Stomach (tissue), 4 donors: ENCODE measurements at regions not wholly inside any gene's neighbourhood (a gene's known extent, or its start where the extent isn't known, plus 50 kb on each side); places are given as distances from the start of the nearest gene placed in this dataset.

Experiments
- POLR2A ChIP-seq, 4 donors: fragments of 450-650 bp; IDR thresholded peaks; one replicate each; pipeline ENCODE4 v1.6.1; 2016; ENCODE audit warnings: antibody characterized with exemption in 4 of 4, control low read depth in 2 of 4, mild to moderate bottlenecking in 1 of 4, moderate library complexity in 1 of 4
- POLR2AphosphoS5 ChIP-seq, 3 donors: sonication (generic); formaldehyde crosslinking; IDR thresholded peaks; one replicate each; pipeline ENCODE4 v1.6.1; 2016; ENCODE audit warnings: antibody characterized with exemption in 3 of 3
- TF ChIP-seq, protein P1 (sequence below), 7 experiments: fragments of 450-650 bp in 4 of 7; fragments of 200-600 bp in 3 of 7; sonication (generic) in 3 of 7; IDR thresholded peaks; one replicate each; pipeline ENCODE4 v1.5.1; 2016 to 2019; ENCODE audit warnings: antibody characterized with exemption in 7 of 7, control low read depth in 2 of 7, mild to moderate bottlenecking in 1 of 7

DNA sequence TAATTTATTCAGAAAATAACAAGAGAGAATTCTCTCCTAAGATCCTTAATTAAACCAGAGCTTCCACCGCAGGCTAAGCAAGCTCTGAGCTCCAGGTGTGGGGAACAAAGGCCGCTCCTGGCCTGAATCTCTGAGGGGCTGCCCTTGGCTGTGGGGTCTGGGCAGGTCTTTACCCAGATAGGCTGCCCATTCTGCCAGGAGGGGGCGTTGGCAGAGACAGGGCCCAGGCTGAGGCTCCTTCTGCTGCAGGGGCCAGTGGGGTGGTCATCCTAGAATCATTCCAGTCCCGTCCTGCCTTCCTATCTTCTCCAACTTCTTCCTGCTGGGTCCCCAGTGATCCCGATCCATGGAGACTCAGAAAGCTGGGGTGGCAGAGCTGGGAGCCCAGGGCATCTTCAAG, 82.9 kb upstream of the POU3F1 start:
- TF ChIP-seq, protein P1, sequence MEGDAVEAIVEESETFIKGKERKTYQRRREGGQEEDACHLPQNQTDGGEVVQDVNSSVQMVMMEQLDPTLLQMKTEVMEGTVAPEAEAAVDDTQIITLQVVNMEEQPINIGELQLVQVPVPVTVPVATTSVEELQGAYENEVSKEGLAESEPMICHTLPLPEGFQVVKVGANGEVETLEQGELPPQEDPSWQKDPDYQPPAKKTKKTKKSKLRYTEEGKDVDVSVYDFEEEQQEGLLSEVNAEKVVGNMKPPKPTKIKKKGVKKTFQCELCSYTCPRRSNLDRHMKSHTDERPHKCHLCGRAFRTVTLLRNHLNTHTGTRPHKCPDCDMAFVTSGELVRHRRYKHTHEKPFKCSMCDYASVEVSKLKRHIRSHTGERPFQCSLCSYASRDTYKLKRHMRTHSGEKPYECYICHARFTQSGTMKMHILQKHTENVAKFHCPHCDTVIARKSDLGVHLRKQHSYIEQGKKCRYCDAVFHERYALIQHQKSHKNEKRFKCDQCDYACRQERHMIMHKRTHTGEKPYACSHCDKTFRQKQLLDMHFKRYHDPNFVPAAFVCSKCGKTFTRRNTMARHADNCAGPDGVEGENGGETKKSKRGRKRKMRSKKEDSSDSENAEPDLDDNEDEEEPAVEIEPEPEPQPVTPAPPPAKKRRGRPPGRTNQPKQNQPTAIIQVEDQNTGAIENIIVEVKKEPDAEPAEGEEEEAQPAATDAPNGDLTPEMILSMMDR (IDR thresholded peaks at IDR 0.05) = no peak
- TF ChIP-seq POLR2A (IDR thresholded peaks at IDR 0.05) (no peak), POLR2AphosphoS5 (IDR thresholded peaks at IDR 0.05) (no peak)
